HG02885 (cell line): ENCODE measurements at regions not wholly inside any gene's neighbourhood (a gene's known extent, or its start where the extent isn't known, plus 50 kb on each side); places are given as distances from the start of the nearest gene placed in this dataset.

Source experiments
- ATAC-seq: cut with Tn5 transposase; IDR thresholded peaks from one replicate; pipeline ENCODE4 v1.9.1; 2021; ENCODE audit warnings: mild to moderate bottlenecking; ENCODE audit not compliant: unreplicated experiment, poor library complexity

GRCh38 chr1:94326329-94326728 is 88.9 kb upstream of the ARHGAP29 start:
- no peak for ATAC-seq

GRCh38 chr1:94325377-94326302 is 88.3 kb upstream of the ARHGAP29 start:
- no peak for ATAC-seq

- ATAC-seq = no peak
Measured at GRCh38 chr1:94324178-94324544, 86.8 kb upstream of the ARHGAP29 start.

- no peak for ATAC-seq
Measured at GRCh38 chr1:94323311-94324177, 86.2 kb upstream of the ARHGAP29 start.

- ATAC-seq = no peak
Measured at GRCh38 chr1:94322696-94323095, 85.3 kb upstream of the ARHGAP29 start.

GRCh38 chr1:94321662-94322061 is 84.3 kb upstream of the ARHGAP29 start:
- ATAC-seq = no peak

- no peak for ATAC-seq
Measured at GRCh38 chr1:94319319-94320102, 82.1 kb upstream of the ARHGAP29 start.

GRCh38 chr1:94318505-94319030 is 81.2 kb upstream of the ARHGAP29 start:
- no peak for ATAC-seq

GRCh38 chr1:94317790-94318188 is 80.4 kb upstream of the ARHGAP29 start:
- ATAC-seq = no peak

- no peak for ATAC-seq
Measured at GRCh38 chr1:94316836-94317789, 79.7 kb upstream of the ARHGAP29 start.

GRCh38 chr1:94316183-94316582 is 78.8 kb upstream of the ARHGAP29 start:
- ATAC-seq = no peak

GRCh38 chr1:94315552-94316116 is 78.2 kb upstream of the ARHGAP29 start:
- ATAC-seq = no peak

GRCh38 chr1:94314222-94314858 is 77.0 kb upstream of the ARHGAP29 start:
- no peak for ATAC-seq

- no peak for ATAC-seq
Measured at GRCh38 chr1:94310570-94311270, 73.3 kb upstream of the ARHGAP29 start.

- no peak for ATAC-seq
Measured at GRCh38 chr1:94309829-94310569, 72.6 kb upstream of the ARHGAP29 start.

GRCh38 chr1:94309216-94309615 is 71.8 kb upstream of the ARHGAP29 start:
- no peak for ATAC-seq

GRCh38 chr1:94306521-94306920 is 69.1 kb upstream of the ARHGAP29 start:
- ATAC-seq = no peak
